ENCODE measurements at regions not wholly inside any gene's neighbourhood (a gene's known extent, or its start where the extent isn't known, plus 50 kb on each side); places are given as distances from the start of the nearest gene placed in this dataset.

GRCh38 chr10:101285519-101286070, 56.3 kb upstream of the LBX1 start:
- no peaks in the 10 kb centered on the region for H3K36me3 ChIP-seq
- no peak for TF ChIP-seq CTCF (IDR thresholded peaks at IDR 0.05; ENCODE audit: low read depth, low read length)
- no peak for DNase-seq
- no peak overlapping the region for H3K27ac ChIP-seq
- H3K4me3 ChIP-seq (ENCODE audit: low read depth, low read length) = no peak overlapping the region
- H3K27me3 ChIP-seq (ENCODE audit: insufficient read depth, low read depth, severe bottlenecking) = no peaks in the 10 kb centered on the region
- H3K9me3 ChIP-seq (ENCODE audit: severe bottlenecking) = no peaks in the 10 kb centered on the region

GRCh38 chr10:101286248-101287046, 57.2 kb upstream of the LBX1 start:
- TF ChIP-seq CTCF (IDR thresholded peaks at IDR 0.05; ENCODE audit: low read depth, low read length) = no peak
- H3K27ac ChIP-seq = no peak overlapping the region
- DNase-seq = no peak
- H3K4me3 ChIP-seq (ENCODE audit: low read depth, low read length) = no peak overlapping the region
- H3K36me3 ChIP-seq = no peaks in the 10 kb centered on the region
- H3K9me3 ChIP-seq (ENCODE audit: severe bottlenecking) = no peaks in the 10 kb centered on the region
- no peaks in the 10 kb centered on the region for H3K27me3 ChIP-seq (ENCODE audit: insufficient read depth, low read depth, severe bottlenecking)

- Histone ChIP-seq H3K27ac (no peak overlapping the region), H3K27me3 (ENCODE audit: insufficient read depth, low read depth, severe bottlenecking) (no peaks in the 10 kb centered on the region)
- DNase-seq = no peak
Observed at GRCh38 chr10:101287183-101287996, 58.1 kb upstream of the LBX1 start.

GRCh38 chr10:101287997-101288635, 58.9 kb upstream of the LBX1 start:
- DNase-seq = peak; percentile 86
- no peaks in the 10 kb centered on the region for H3K27me3 ChIP-seq (ENCODE audit: insufficient read depth, low read depth, severe bottlenecking)
- H3K9me3 ChIP-seq (ENCODE audit: severe bottlenecking) = no peaks in the 10 kb centered on the region
- H3K27ac ChIP-seq = no peak overlapping the region
- peak; percentile 87 for TF ChIP-seq CTCF (IDR thresholded peaks at IDR 0.05; ENCODE audit: low read depth, low read length)
- no peak overlapping the region for H3K4me3 ChIP-seq (ENCODE audit: low read depth, low read length)
- H3K36me3 ChIP-seq = no peaks in the 10 kb centered on the region

More at GRCh38 chr10:101287183-101287996, 58.1 kb upstream of the LBX1 start:
- Histone ChIP-seq H3K9me3 (ENCODE audit: severe bottlenecking) (no peaks in the 10 kb centered on the region), H3K36me3 (no peaks in the 10 kb centered on the region), H3K4me3 (ENCODE audit: low read depth, low read length) (no peak overlapping the region)
- TF ChIP-seq CTCF (IDR thresholded peaks at IDR 0.05; ENCODE audit: low read depth, low read length) = no peak

- Histone ChIP-seq H3K27ac (no peak overlapping the region), H3K4me3 (ENCODE audit: low read depth, low read length) (no peak overlapping the region), H3K27me3 (ENCODE audit: insufficient read depth, low read depth, severe bottlenecking) (no peaks in the 10 kb centered on the region), H3K9me3 (ENCODE audit: severe bottlenecking) (no peaks in the 10 kb centered on the region), H3K36me3 (no peaks in the 10 kb centered on the region)
- no peak for TF ChIP-seq CTCF (IDR thresholded peaks at IDR 0.05; ENCODE audit: low read depth, low read length)
- DNase-seq = no peak
Observed at GRCh38 chr10:101289541-101289940, 60.3 kb upstream of the LBX1 start.

Measured in WERI-Rb-1 (cell line).